MM.1S (cell line): ENCODE measurements at regions not wholly inside any gene's neighbourhood (a gene's known extent, or its start where the extent isn't known, plus 50 kb on each side); places are given as distances from the start of the nearest gene placed in this dataset.

ENCODE experiments used
- DNase-seq: peaks from one replicate; pipeline ENCODE4 v3.0.0-alpha.2; 2015
- H2AFZ ChIP-seq: fragments of 300-600 bp; sonication (generic); 2 replicates; pipeline ENCODE4 v1.6.0; 2016; ENCODE audit warnings: antibody characterized with exemption, low read length
- H3F3A ChIP-seq: fragments of 300-600 bp; sonication (generic); 2 replicates; pipeline ENCODE4 v1.6.1; 2016; ENCODE audit warnings: mild to moderate bottlenecking, antibody characterized with exemption, low read length, moderate library complexity, mixed read lengths; ENCODE audit not compliant: insufficient read depth
- H3K27ac ChIP-seq: fragments of 300-600 bp; sonication (generic); 2 replicates; pipeline ENCODE4 v1.5.1; 2016; ENCODE audit warnings: mild to moderate bottlenecking, low read length
- H3K27me3 ChIP-seq: fragments of 300-600 bp; sonication (generic); replicated peaks from 2 replicates; pipeline ENCODE4 v1.6.0; 2016; ENCODE audit warnings: low read length; ENCODE audit not compliant: insufficient read depth
- H3K36me3 ChIP-seq: fragments of 300-600 bp; sonication (generic); replicated peaks from 2 replicates; pipeline ENCODE4 v1.6.1; 2016; ENCODE audit warnings: mild to moderate bottlenecking, low read length, mixed read lengths; ENCODE audit not compliant: insufficient read depth
- H3K4me1 ChIP-seq: fragments of 300-600 bp; sonication (generic); 2 replicates; pipeline ENCODE4 v1.6.1; 2016; ENCODE audit warnings: low read length, mixed read lengths
- H3K4me2 ChIP-seq: fragments of 300-600 bp; sonication (generic); 2 replicates; pipeline ENCODE4 v1.6.0; 2016; ENCODE audit warnings: low read depth, low read length
- H3K4me3 ChIP-seq: fragments of 300-600 bp; sonication (generic); 2 replicates; pipeline ENCODE4 v1.5.1; 2016; ENCODE audit warnings: low read length, mixed read lengths
- H3K79me2 ChIP-seq: fragments of 300-600 bp; sonication (generic); 2 replicates; pipeline ENCODE4 v1.6.1; 2016; ENCODE audit warnings: mixed run types, low read length, mixed read lengths
- H3K9ac ChIP-seq: fragments of 300-600 bp; sonication (generic); 2 replicates; pipeline ENCODE4 v1.6.1; 2016; ENCODE audit warnings: low read length, mixed read lengths
- H3K9me2 ChIP-seq: fragments of 300-600 bp; sonication (generic); replicated peaks from 2 replicates; pipeline ENCODE4 v1.6.1; 2016; ENCODE audit warnings: mild to moderate bottlenecking, low read length, mixed read lengths; ENCODE audit not compliant: insufficient read depth
- H3K9me3 ChIP-seq: fragments of 300-600 bp; sonication (generic); replicated peaks from 2 replicates; pipeline ENCODE4 v1.6.1; 2016; ENCODE audit warnings: mild to moderate bottlenecking, low read length, mixed read lengths; ENCODE audit not compliant: insufficient read depth
- H4K20me1 ChIP-seq: fragments of 300-600 bp; sonication (generic); 2 replicates; pipeline ENCODE4 v1.6.1; 2016; ENCODE audit warnings: mild to moderate bottlenecking, low read length, moderate library complexity, mixed read lengths; ENCODE audit not compliant: insufficient read depth
- CTCF ChIP-seq: fragments of 300-600 bp; sonication (generic); IDR thresholded peaks from 2 replicates; pipeline ENCODE4 v1.5.1; 2016; ENCODE audit warnings: antibody characterized with exemption, low read length, mixed read lengths
- EZH2 ChIP-seq: fragments of 300-600 bp; sonication (generic); optimal IDR thresholded peaks from 2 replicates; pipeline ENCODE3; 2017; ENCODE audit warnings: low read depth, mild to moderate bottlenecking, antibody characterized with exemption, low read length, mixed read lengths
- EZH2phosphoT487 ChIP-seq: fragments of 300-600 bp; sonication (generic); IDR thresholded peaks from 2 replicates; pipeline ENCODE4 v1.6.1; 2018; ENCODE audit warnings: antibody characterized with exemption, low read length

GRCh38 chr1:2919841-2920240 lies 101.4 kb upstream of the ACTRT2 start:
- Histone ChIP-seq H3K27me3 (peaks cover 86% of the 10 kb centered on the region), H3K4me1 (no peaks in the 10 kb centered on the region), H3K9ac (no peak overlapping the region), H3K4me2 (no peak overlapping the region), H3K9me3 (no peaks in the 10 kb centered on the region), H3K36me3 (no peaks in the 10 kb centered on the region), H3K4me3 (no peak overlapping the region), H3K79me2 (no peaks in the 10 kb centered on the region), H3K27ac (no peak overlapping the region), H2AFZ (no peak overlapping the region), H4K20me1 (no peaks in the 10 kb centered on the region), H3F3A (no peaks in the 10 kb centered on the region), H3K9me2 (no peaks in the 10 kb centered on the region)
- DNase-seq: no peak
- no peak for TF ChIP-seq EZH2
- no peak for TF ChIP-seq CTCF

- DNase-seq: no peak
- Histone ChIP-seq H3K79me2 (no peaks in the 10 kb centered on the region), H3K36me3 (no peaks in the 10 kb centered on the region), H2AFZ (no peak overlapping the region), H3K27ac (no peak overlapping the region), H3K9me3 (no peaks in the 10 kb centered on the region), H3F3A (no peaks in the 10 kb centered on the region), H3K9me2 (no peaks in the 10 kb centered on the region), H3K4me2 (no peak overlapping the region), H3K9ac (no peak overlapping the region), H3K4me3 (no peak overlapping the region), H3K27me3 (peaks cover 93% of the 10 kb centered on the region), H3K4me1 (no peaks in the 10 kb centered on the region), H4K20me1 (no peaks in the 10 kb centered on the region)
- TF ChIP-seq EZH2phosphoT487 (no peak), EZH2 (no peak), CTCF (no peak)
Observed at GRCh38 chr1:2920421-2921015, 100.7 kb upstream of the ACTRT2 start.

GRCh38 chr1:2921970-2922686 lies 99.1 kb upstream of the ACTRT2 start:
- TF ChIP-seq EZH2phosphoT487: no peak
- TF ChIP-seq CTCF: peak; percentile 43
- Histone ChIP-seq H3K9me3 (no peaks in the 10 kb centered on the region), H3K36me3 (no peaks in the 10 kb centered on the region), H3K4me2 (no peak overlapping the region), H3K9ac (no peak overlapping the region), H2AFZ (no peak overlapping the region), H3K27ac (no peak overlapping the region), H4K20me1 (no peaks in the 10 kb centered on the region), H3F3A (no peaks in the 10 kb centered on the region), H3K9me2 (no peaks in the 10 kb centered on the region), H3K27me3 (peaks cover 88% of the 10 kb centered on the region), H3K4me1 (no peaks in the 10 kb centered on the region), H3K4me3 (no peak overlapping the region), H3K79me2 (no peaks in the 10 kb centered on the region)
- no peak for DNase-seq
